Astrocyte of the hippocampus (primary cell): ENCODE measurements at regions not wholly inside any gene's neighbourhood (a gene's known extent, or its start where the extent isn't known, plus 50 kb on each side); places are given as distances from the start of the nearest gene placed in this dataset.
A peak's percentile ranks its signal among the peaks of the same experiment; 100 is the strongest.

Source experiments
- DNase-seq: peaks from one replicate; pipeline ENCODE4 v3.0.0; 2011; ENCODE audit warnings: low read depth, low spot score

DNA sequence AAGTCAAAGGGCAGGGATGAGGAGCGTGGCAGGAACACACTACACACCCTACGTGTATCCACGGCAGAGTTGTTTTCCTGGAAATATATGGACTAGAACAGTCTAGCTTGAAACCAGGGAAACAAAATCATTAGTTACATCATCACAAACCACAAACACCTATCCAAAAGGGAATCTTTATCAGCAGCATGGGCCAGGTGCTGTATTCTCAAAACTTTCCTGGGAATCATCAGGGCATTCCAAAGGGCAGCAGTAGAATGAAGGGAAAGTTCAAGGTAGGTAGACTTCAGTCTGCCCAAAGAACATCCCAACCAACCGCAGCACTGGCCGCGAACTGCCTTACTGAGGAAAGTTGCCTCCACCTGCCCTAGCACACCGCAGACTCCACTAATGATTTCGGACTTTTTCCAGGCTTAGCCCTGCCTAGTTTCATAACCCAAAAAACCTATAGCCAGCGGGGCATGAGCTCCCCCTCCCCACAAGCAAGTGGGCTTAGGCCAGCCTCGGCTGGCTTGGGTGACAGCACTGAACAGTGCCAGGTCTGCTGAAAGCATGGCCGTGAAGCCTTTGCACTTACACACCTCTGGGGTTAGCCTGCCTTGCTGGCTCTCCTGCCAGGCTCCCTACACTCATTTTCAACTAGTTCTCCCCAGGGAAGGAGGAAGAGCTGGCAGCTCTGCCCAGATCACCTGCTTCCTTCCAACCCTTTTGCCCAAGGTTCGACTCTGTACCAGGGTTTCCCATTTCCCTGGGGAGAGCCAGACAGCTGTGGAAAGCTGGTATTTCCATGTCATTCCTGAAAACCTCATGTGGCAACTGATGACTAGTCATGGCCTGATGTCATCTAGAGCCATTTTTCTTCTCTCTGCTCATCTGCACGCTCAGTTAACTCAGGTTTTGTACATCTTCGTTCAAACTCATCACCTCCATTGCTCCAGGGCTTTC, 77.3 kb upstream of the UBAC2 start:
- peak; percentile 27 for DNase-seq

DNA sequence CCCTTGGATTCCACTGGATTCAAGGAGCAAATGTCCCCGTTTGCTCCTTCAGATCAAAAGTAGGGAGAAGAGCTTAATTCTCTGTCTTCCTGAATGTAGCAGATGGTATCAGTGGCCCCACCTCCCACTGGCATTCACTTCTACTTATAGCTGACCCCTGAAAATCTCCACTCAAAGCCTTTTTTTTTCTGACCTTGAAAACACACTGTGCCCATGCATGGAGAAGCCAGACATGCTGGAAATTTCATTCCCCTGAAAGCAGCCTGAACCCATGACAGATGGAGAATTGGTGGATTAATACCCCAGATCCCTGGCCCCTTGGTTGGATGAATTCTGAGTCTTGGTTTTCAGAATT, 76.6 kb upstream of the UBAC2 start:
- no peak for DNase-seq

DNA sequence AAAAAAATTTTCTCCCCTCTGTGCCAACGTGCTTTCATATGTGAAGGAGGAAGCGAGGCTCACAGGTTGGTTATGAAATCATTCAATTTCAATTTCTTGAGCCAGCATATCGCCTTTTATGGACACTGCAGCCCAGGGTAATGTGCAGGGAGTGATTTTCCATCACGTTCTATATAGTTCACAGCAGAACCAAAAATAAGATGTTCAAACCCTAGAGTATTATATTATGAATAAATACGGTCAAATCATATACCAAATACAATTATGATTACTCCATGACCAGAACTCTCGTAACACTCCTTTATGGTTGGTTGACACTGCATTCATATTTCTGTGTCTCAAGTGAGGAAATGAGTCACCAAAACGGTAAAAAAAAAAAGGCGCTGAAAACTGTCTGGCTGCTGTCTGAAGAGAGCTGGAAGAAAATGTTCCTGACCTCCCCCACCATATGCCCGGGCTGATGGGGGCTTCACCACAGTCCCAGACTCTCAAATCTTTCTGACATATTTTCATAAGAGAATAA, 75.8 kb upstream of the UBAC2 start:
- DNase-seq: peak; percentile 55

DNA sequence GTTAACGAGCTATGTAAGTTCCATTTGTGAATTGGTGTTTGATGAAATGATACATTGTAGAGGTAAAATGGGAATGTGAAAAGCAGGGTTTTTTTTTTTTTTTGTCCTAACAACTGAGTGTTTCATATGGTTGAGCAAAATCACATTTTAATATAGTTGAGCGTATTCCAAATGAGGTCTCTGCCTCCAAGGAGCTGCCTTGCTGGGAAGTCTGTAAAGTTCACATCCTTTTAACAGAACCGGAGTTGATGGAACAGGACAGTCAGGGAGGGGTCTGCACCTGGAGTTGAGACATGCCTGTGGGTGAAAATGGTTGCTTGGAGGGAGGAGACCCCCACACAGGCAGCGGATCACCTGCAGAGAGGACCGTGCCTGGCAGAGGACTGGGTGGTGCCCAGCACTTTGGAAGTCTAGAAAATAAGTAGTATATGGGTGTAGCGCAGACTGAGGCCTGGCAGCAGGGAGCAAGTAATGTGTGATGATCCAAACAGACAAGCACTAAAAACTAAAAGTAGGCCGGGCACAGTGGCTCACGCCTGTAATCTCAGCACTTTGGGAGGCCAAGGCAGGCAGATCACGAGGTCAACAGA, 75.2 kb upstream of the UBAC2 start:
- no peak for DNase-seq

DNA sequence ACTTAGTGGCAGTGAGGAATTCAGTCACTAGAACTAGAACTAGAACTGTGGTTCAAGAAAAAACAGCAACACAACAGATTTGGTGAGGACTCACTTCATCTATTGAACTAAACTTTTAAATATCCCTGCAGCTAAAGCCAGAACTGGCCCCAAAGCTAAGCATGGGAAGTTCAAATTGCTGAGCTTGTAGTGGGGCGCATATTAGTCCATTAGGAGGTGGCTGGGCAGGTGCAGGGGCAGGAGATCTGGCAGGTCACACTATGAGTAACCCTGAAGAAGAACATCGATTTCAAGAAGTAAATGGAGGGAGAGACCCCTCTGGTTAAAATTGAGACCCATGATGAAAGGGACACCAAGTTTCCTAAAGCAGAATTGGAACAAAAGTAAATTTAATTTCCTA, 73.8 kb upstream of the UBAC2 start:
- DNase-seq: no peak

DNA sequence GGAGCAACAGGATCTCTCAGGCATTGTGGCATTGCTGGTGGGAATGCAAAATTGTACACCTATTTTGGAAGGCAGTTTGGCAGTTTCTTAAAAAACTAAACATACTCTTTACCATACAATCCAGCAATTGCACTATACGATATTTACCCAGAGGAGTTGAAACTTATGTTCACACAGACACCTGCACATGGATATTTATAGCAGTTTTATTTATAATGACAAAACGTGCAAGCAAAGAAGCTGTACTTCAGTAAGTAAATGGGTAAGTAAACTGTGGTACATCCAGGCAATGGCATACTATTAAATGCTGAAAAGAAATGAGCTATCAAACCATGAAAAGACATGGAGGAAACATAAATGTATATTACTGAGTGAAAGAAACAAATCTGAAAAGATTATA, 71.6 kb upstream of the UBAC2 start:
- DNase-seq: no peak

DNA sequence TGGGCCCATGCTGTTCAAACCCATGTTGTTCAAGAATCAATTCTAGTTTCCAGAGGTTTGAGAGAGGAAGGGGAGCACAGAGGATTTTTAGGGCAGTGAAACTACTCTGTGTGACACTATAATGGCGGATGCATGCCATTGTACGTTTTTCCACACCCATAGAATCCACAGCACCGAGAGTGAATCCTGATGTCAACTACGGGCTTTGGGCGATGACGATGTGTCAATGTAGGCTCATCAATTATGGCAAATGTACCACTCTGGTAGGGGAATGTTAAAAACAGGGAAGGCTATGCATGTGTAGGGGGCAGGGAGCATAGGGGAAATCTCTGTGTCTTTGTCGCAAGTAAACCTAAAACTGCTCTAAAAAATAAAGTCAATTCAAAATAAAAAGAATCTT, 70.7 kb upstream of the UBAC2 start:
- no peak for DNase-seq

DNA sequence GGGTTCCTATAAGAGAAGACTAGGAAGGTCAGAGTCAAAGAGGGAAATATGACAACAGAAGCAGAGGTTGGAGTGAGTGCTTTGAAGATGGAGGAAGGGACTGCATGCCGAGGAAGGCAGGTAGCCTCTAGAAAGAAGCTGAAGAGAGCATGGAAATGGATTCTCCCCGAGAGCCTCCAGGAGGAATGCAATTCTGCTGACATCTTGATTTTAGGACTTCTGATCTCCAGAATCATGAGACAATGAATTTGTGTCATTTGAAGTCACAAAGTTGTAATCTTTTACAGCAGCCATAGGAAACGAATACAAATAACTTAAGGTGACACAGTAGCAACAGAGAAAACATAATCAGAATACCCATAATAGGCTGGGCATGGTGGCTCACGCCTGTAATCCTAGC, 69.2 kb upstream of the UBAC2 start:
- DNase-seq: no peak

DNA sequence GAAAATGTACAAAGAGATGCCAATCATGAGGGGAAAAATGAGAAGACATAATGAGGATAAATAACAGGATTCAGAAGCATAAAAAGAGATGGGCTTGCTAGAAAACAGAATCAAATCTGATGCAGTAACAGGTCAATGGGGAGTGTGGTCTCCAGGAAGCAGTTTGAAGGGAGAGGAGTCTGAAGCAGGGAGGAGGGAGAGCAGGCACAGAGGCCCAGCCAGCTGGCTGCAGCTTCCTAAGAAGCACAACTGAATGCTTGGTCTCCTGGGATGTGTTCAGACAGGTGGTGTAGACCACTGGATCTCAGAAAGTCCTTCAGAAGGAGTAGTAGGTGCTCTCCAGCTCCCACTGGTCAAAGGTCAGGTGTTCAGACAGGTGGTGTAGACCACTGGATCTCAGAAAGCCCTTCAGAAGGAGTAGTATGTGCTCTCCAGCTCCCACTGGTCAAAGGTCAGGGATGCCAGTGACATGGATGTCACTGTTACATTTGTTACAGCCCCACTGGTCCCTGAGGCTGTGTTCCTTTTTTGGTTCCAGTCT, 68.3 kb upstream of the UBAC2 start:
- no peak for DNase-seq

DNA sequence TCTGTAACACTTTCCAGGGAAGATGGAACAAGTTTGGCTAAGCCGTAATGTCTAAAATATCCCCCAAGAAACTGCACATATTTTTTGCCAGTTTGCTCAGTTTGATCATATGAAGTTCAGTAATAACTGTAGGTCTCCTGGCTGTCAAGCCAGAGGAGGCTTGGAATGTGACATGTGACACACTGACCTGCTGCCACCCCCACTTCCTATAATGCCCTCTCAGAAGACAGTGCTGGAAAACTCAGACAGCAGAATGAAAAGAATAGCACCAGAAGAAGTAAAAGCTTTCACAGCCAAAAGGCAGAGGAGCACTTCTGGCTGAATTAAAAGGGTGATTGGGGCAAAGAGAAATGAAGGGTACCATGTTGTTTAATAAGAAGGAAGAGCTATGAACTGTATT, 67.4 kb upstream of the UBAC2 start:
- no peak for DNase-seq

DNA sequence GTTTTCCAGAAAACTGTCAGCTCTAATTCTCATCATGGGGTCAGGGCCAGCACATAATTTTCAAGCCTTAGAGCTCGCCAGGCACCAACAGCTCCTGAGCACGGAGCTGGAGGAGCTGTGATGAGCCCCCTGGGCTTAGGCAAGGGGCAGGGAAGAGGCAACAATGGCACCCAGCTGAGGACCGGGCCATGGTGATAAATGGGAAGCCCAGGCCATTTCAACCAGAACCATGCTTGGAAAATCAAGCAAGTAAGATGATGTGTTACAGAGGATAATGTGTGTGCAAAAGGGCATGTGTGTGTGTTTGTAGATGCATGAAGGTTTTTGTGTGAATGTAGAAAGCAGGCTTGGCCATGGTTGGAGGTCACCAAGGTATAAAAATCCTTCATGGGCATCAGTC, 66.8 kb upstream of the UBAC2 start:
- no peak for DNase-seq

DNA sequence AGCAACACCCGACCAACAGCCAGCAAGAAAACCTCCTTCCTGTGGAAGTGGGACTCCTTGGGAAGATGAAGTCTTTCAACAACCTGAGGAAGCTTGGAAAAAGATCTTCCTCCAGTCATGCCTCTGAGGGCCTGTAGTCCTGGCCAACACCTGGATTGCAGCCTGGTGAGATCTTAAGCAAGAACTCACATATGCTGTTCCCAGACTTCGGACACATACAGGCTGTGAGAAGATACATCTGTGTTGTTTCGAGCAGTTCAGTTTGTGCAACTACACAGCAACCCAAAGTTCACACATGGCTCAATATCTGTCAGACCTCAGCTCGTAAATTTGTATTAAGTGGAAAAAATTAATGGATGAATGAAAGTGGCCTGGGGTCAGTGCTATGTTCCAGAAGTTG, 65.1 kb upstream of the UBAC2 start:
- DNase-seq: no peak

DNA sequence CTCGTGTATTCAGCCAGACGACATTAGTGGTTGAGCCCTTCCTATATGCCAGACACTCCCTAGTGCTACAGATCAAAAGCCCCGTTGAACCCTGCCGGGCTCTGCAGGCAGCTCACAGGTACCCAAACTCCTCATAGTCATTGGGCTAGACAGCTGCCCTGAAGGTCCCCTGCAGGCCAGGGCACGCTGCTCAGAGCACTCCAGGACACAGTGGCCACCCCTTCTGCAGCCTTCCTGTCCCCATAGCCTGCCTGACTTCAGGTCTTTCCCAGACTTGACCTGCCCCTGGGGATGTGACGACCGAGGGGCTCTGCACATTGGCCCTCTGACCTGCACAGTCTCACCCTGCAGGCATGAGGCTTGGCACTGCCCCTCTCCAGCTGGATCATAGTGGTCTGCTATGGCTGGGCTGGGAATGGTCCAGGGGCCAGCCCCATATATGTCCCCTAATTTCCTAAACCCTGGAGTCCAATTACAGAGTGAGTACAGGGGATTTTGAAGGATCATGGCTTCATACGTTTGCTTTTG, 64.2 kb upstream of the UBAC2 start:
- DNase-seq: no peak

DNA sequence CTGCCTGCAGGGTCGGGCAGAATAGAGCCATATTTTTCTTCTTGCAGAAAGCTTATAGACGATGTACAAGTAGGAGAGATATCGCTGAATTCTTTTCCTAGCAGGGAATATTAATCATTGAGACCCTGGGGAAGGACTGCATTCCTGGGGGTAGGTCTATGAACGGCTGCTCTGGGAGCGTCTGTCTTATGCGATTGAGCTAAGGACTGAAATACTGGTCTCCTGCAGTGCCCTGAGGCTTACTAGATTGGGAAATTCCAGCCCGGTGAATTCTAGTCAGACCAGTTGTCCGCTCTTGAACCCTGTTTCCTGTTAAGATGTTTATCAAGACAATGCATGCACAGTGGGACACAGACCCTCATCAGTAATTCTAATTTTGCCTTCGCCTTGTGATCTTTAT, 59.8 kb upstream of the UBAC2 start:
- no peak for DNase-seq

DNA sequence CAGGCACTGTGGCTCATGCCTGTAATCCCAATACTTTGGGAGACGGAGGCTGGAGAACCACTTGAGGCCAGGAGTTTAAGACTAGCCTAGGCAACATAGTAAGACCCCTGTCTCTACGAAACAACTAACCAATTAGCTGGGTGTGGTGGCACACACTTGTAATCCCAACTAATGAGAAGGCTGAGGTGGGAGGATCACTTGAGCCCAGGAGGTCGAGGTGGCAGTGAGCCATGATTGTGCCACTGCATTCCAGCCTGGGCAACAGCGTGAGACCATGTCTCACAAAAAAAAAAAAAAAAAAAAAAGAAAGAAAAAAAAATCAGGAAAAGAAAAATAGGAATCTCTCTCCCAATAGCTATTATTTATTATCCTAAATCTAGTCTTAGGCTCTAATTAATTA, 56.8 kb upstream of the UBAC2 start:
- no peak for DNase-seq

DNA sequence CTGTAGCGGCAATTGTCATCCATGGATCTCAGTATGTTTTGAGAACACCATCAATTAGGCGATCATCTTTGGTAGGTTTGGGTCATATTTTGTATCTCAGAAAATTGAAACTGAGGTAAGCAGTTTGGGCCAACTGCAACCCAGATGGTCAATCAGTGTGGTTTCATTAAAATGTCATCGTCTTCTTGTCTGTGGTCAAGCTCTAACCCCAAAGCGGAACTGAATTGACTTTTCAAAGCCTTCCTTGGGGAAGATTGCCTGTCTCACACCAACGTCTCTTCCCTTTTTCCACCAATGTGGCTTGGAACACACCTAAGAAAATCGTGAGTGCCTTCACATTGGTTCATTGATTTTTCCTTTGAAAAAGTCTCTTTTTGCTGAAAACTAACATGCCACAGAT, 56.3 kb upstream of the UBAC2 start:
- no peak for DNase-seq

DNA sequence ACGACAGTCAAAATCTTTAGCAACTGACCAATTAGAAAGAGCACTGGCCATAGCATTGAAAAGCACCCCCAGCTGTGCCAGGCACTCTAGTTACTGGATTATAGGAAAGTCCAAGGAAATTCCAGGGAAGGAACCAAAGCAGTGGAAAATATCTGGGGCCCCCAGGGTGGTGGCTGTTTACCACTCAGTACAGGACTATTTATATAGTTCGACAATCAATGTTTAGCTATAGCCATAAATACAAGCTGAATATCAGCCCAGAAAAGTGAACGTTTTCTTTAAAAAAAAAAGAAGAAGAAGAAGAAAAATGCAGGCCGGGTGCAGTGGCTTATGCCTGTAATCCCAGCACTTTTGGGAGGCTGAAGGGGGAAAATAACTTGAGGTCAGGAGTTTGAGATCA, 55.2 kb upstream of the UBAC2 start:
- no peak for DNase-seq

DNA sequence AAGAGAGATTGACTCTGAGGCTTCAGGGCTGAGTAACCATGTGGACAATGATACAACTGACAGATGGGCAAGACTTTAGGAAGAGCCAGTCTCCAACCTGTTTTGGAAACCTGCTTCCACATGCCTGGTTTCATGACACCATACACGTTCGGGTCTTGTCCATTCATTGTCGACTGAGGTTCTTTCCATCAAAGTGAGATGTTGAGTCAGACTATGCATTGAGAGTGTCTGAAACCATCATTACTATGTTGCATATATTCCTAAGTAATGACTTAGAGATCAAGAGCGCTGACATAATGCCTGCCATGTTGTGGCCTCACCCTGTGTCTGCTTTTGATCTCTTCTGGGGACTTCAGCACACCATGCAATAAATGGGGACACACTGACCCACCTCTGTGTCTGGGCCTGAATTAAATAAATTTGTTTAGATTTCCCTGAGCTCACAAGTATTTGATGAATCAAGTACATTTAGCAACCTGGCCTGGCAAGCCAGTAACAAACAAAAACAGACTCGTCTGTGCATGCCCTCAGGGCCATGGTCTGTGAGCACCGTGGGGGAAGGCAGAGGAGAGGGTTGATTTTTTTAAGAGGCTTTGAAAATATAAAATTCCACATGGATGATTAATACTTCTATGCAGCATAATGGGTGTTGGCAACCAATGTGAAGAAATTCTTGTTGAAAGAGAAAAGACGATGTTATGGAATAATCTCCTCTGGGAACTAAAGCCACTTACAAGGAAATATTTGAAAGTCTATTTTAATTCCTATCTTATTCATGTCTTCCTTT, 49.9 kb upstream of the UBAC2 start:
- DNase-seq: peak; percentile 39
